ENCODE measurements at regions not wholly inside any gene's neighbourhood (a gene's known extent, or its start where the extent isn't known, plus 50 kb on each side); places are given as distances from the start of the nearest gene placed in this dataset.

DNA sequence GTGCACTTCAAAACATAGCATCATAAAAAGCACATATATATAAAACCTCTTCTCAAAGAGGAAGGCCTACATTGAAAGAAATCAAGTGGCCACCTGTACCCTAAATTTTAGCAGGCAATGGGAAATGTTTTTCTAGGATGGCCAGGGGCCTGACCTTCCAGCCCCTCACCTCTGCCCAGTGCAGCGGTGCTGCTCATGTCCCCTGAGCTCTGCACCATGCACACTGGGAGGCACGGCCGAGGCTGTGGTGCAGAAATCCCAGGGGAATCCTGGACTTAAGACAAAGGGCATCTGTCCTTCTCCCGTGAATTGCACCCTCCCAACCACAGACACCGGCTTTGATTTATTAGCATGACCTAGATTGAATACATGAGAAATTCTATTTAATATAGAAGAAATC is 551.4 kb downstream of the GLRX3 start (continued):
- no peak for TF ChIP-seq CREB1 (CRISPR knock-in tag; IDR thresholded peaks at IDR 0.05; ENCODE audit: low read depth)

DNA sequence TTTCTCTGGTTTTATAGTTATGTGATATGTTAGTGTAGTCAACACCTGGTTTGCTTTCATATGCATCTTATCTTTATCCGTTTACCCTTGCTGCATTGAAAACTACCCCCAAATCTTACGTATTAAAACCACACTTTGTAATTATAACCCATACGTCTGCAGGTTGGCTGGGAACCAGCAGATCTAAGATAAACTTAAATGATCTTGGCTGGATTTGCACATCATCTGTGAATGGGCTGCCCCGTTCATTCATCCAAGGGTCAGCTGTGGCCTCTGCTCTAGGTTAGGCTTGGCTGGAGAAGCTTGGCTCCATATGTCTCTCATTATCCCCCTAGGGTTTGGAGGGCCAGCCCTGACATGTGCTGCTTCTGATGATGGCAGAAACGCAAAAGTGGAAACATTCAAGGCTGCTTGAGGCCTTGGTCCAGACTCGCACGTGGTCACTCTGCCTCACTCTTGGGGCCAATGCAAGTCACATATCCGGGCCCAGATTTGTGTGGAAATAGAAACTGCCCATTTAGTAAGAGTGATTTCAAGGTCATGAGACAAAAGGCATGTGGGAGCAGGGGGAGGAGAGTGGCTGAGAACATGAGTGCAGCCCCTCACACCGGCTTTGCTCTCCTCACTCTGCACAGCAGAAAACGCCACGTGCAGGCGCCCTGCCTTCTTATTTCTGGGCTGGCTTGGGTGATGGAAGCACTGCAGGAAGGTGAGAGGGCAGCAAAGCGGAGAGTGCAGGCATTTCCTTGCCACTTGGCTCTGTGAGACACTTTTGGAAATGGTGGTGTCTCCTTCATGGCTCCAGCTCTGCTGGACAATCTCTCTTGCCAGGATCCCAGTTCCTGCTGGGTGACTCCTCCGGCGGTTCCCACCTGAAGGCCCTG is 553.8 kb downstream of the GLRX3 start:
- Histone ChIP-seq H3K4me3 (no peak overlapping the region), H4K20me1 (replicated peaks; ENCODE audit: insufficient read depth) (no peaks in the 10 kb centered on the region), H3K27ac (ENCODE audit: low read depth) (no peak overlapping the region), H3K9me2 (ENCODE audit: insufficient read depth) (no peaks in the 10 kb centered on the region), H3K4me2 (no peak overlapping the region), H2AFZ (no peak overlapping the region), H3F3A (replicated peaks; ENCODE audit: low read depth) (no peaks in the 10 kb centered on the region), H3K36me3 (ENCODE audit: insufficient read depth) (no peaks in the 10 kb centered on the region), H3K27me3 (ENCODE audit: insufficient read depth) (no peaks in the 10 kb centered on the region), H3K79me2 (replicated peaks; ENCODE audit: insufficient read depth) (no peaks in the 10 kb centered on the region), H3K4me1 (ENCODE audit: insufficient read depth) (no peaks in the 10 kb centered on the region)
- Mint-ChIP-seq H3K36me3 (ENCODE audit: low read depth) (peaks cover 28% of the 10 kb centered on the region; the same call in 2 of the 3 replicates), H3K9me3 (peaks cover 98% of the 10 kb centered on the region), H3K4me1 (no peaks in the 10 kb centered on the region), H3K4me3 (no peak overlapping the region), H3K27me3 (ENCODE audit: insufficient read depth, low read depth, poor library complexity) (peaks cover 4% of the 10 kb centered on the region), H3K27ac (no peak overlapping the region)
- ATAC-seq = no peak
- TF ChIP-seq EZH2 (IDR thresholded peaks at IDR 0.05; ENCODE audit: low read depth, unreplicated experiment) = no peak
- no peak for DNase-seq (ENCODE audit: low spot score)

DNA sequence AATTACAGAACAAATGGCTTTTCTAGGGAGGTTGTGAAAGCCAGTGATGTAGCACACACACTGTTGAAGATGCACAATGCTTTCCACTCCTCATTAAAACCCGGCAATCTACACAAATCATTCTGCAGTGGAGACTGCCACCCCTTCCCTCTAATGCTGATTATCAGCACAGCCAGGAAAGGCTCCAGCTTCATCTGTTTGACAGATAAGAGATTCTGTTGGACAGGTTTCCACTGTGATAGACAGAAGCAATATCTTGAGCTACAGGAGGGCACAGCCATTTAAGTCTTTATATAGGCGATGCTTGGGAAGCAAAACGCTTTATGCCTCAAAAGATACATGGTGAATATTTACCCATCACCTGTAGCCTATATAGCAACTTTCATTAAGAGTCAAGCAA is 555.6 kb downstream of the GLRX3 start:
- H4K20me1 ChIP-seq (replicated peaks; ENCODE audit: insufficient read depth) = no peaks in the 10 kb centered on the region
- peaks cover 27% of the 10 kb centered on the region; the same call in 2 of the 3 replicates for H3K36me3 Mint-ChIP-seq (ENCODE audit: low read depth)
- peaks cover 98% of the 10 kb centered on the region for H3K9me3 Mint-ChIP-seq
- H3K27me3 ChIP-seq (ENCODE audit: insufficient read depth) = no peaks in the 10 kb centered on the region
- no peak overlapping the region for H2AFZ ChIP-seq
- no peaks in the 10 kb centered on the region for H3K79me2 ChIP-seq (replicated peaks; ENCODE audit: insufficient read depth)
- no peak overlapping the region for H3K4me3 ChIP-seq
- no peak overlapping the region for H3K27ac ChIP-seq (ENCODE audit: low read depth)
- H3F3A ChIP-seq (replicated peaks; ENCODE audit: low read depth) = no peaks in the 10 kb centered on the region
- H3K9me2 ChIP-seq (ENCODE audit: insufficient read depth) = no peaks in the 10 kb centered on the region
- no peak for DNase-seq (ENCODE audit: low spot score)
- no peak overlapping the region for H3K4me3 Mint-ChIP-seq
- ATAC-seq = no peak
- H3K4me1 Mint-ChIP-seq = no peaks in the 10 kb centered on the region
- H3K4me2 ChIP-seq = no peak overlapping the region
- H3K27ac Mint-ChIP-seq = no peak overlapping the region
- no peaks in the 10 kb centered on the region for H3K4me1 ChIP-seq (ENCODE audit: insufficient read depth)
- H3K36me3 ChIP-seq (ENCODE audit: insufficient read depth) = no peaks in the 10 kb centered on the region
- peaks cover 4% of the 10 kb centered on the region for H3K27me3 Mint-ChIP-seq (ENCODE audit: insufficient read depth, low read depth, poor library complexity)
- no peak for TF ChIP-seq CREB1 (CRISPR knock-in tag; IDR thresholded peaks at IDR 0.05; ENCODE audit: low read depth)
- no peak for TF ChIP-seq REST (IDR thresholded peaks at IDR 0.05; ENCODE audit: unreplicated experiment)
- no peak for TF ChIP-seq JUNB (IDR thresholded peaks at IDR 0.05; ENCODE audit: unreplicated experiment)
- TF ChIP-seq ZNF462 (CRISPR knock-in tag; IDR thresholded peaks at IDR 0.05) = no peak
- TF ChIP-seq, protein P1, sequence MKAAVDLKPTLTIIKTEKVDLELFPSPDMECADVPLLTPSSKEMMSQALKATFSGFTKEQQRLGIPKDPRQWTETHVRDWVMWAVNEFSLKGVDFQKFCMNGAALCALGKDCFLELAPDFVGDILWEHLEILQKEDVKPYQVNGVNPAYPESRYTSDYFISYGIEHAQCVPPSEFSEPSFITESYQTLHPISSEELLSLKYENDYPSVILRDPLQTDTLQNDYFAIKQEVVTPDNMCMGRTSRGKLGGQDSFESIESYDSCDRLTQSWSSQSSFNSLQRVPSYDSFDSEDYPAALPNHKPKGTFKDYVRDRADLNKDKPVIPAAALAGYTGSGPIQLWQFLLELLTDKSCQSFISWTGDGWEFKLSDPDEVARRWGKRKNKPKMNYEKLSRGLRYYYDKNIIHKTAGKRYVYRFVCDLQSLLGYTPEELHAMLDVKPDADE (IDR thresholded peaks at IDR 0.05) = no peak
- TF ChIP-seq ZNF331 (CRISPR knock-in tag; IDR thresholded peaks at IDR 0.05; ENCODE audit: low read depth) = no peak
- no peak for TF ChIP-seq NANOG (IDR thresholded peaks at IDR 0.05; ENCODE audit: borderline replicate concordance)

Data from GM23338 (cell line).